GM12875 (cell line): ENCODE measurements at regions not wholly inside any gene's neighbourhood (a gene's known extent, or its start where the extent isn't known, plus 50 kb on each side); places are given as distances from the start of the nearest gene placed in this dataset.

Experiments used
- H3K4me3 ChIP-seq: one replicate; pipeline ENCODE4 v1.5.1; 2011; ENCODE audit warnings: low read depth, low read length, control low read depth
- CTCF ChIP-seq: IDR thresholded peaks from 2 replicates; pipeline ENCODE4 v1.5.1; 2011; ENCODE audit warnings: low read depth, mild to moderate bottlenecking, control low read depth, inconsistent platforms, low read length, moderate library complexity, borderline replicate concordance; ENCODE audit not compliant: insufficient read depth

GRCh38 chrX:14220386-14220944, 190.8 kb upstream of the GEMIN8 start:
- no peak for TF ChIP-seq CTCF
- no peak overlapping the region for H3K4me3 ChIP-seq

GRCh38 chrX:14209034-14209433, 179.3 kb upstream of the GEMIN8 start:
- H3K4me3 ChIP-seq = no peak overlapping the region
- no peak for TF ChIP-seq CTCF

- no peak for TF ChIP-seq CTCF
- H3K4me3 ChIP-seq = no peak overlapping the region
Measured at GRCh38 chrX:14194711-14195110, 165.0 kb upstream of the GEMIN8 start.

- H3K4me3 ChIP-seq = no peak overlapping the region
- no peak for TF ChIP-seq CTCF
Measured at GRCh38 chrX:14193547-14193946, 163.9 kb upstream of the GEMIN8 start.

GRCh38 chrX:14173873-14174272, 144.2 kb upstream of the GEMIN8 start:
- TF ChIP-seq CTCF = no peak

GRCh38 chrX:14164828-14165227, 135.1 kb upstream of the GEMIN8 start:
- H3K4me3 ChIP-seq = no peak overlapping the region
- TF ChIP-seq CTCF = no peak

More at GRCh38 chrX:14173873-14174272, 144.2 kb upstream of the GEMIN8 start:
- H3K4me3 ChIP-seq = no peak overlapping the region

- TF ChIP-seq CTCF = no peak
- no peak overlapping the region for H3K4me3 ChIP-seq
Measured at GRCh38 chrX:14125462-14125861, 95.8 kb upstream of the GEMIN8 start.
